H1 (cell line): ENCODE measurements at regions not wholly inside any gene's neighbourhood (a gene's known extent, or its start where the extent isn't known, plus 50 kb on each side); places are given as distances from the start of the nearest gene placed in this dataset.

ENCODE experiments used
- CTCF ChIA-PET: fragments of 300-600 bp; sonication (Branson Sonifier 250); formaldehyde crosslinking; loops from one replicate; lab custom pipeline; 2021; ENCODE audit not compliant: partially characterized antibody; lab: Charles Lee
- POLR2A ChIA-PET: fragments of 300-600 bp; sonication (Branson Sonifier 250); formaldehyde crosslinking; loops from one replicate; lab custom pipeline; 2021; ENCODE audit warnings: inconsistent platforms; ENCODE audit not compliant: partially characterized antibody; lab: Charles Lee
- DNase-seq, 2 experiments: peaks; one replicate each; pipeline versions ENCODE4 v3.0.0 to v3.0.0-alpha.2; 2010 to 2022; ENCODE audit warnings: low spot score in 2 of 2, low read depth in 1 of 2, mixed read lengths in 1 of 2
- FAIRE-seq: peaks from 2 replicates; lab custom pipeline; 2011; peaks lifted over from hg19 to GRCh38; lab: Jason Lieb, UNC
- H2AFZ ChIP-seq: 2 replicates; pipeline ENCODE4 v1.8.1; 2012; ENCODE audit warnings: low read length, inconsistent platforms
- H2AK5ac ChIP-seq: 2 replicates; pipeline ENCODE4 v1.6.1; 2013; ENCODE audit warnings: low read depth, low read length
- H2BK120ac ChIP-seq: replicated peaks from 2 replicates; pipeline ENCODE3; 2013; ENCODE audit warnings: low read depth, low read length, inconsistent platforms
- H2BK12ac ChIP-seq: 2 replicates; pipeline ENCODE4 v1.6.1; 2013; ENCODE audit warnings: low read depth, low read length
- H2BK15ac ChIP-seq: 2 replicates; pipeline ENCODE4 v1.6.1; 2013; ENCODE audit warnings: low read length
- H2BK20ac ChIP-seq: 2 replicates; pipeline ENCODE4 v1.6.1; 2013; ENCODE audit warnings: low read length
- H2BK5ac ChIP-seq: 2 replicates; pipeline ENCODE4 v1.6.1; 2013; ENCODE audit warnings: low read depth, low read length
- H3K14ac ChIP-seq: 2 replicates; pipeline ENCODE4 v1.6.1; 2013; ENCODE audit warnings: inconsistent platforms; ENCODE audit not compliant: insufficient read length
- H3K18ac ChIP-seq: 2 replicates; pipeline ENCODE4 v1.6.1; 2013; ENCODE audit warnings: low read length; ENCODE audit errors: extremely low read depth
- H3K23ac ChIP-seq: 2 replicates; pipeline ENCODE4 v1.6.1; 2013; ENCODE audit warnings: inconsistent platforms; ENCODE audit not compliant: insufficient read length
- H3K23me2 ChIP-seq: 2 replicates; pipeline ENCODE4 v1.6.1; 2013; ENCODE audit warnings: low read depth, low read length
- H3K27ac ChIP-seq: 2 replicates; pipeline ENCODE4 v1.6.1; 2011; ENCODE audit warnings: low read depth, low read length, inconsistent platforms
- H3K27me3 ChIP-seq, 4 experiments: replicated peaks in 1 of 4; 1 replicate in 1 of 4; 2 replicates in 3 of 4; pipeline versions ENCODE4 v1.6.1 to v1.8.1; 2011 to 2013; ENCODE audit warnings: low read length in 3 of 4, mild to moderate bottlenecking in 3 of 4, inconsistent platforms in 2 of 4, mixed read lengths in 2 of 4, moderate library complexity in 1 of 4; ENCODE audit not compliant: control insufficient read depth in 3 of 4, insufficient read depth in 3 of 4; ENCODE audit errors: extremely low read depth in 1 of 4
- H3K36me3 ChIP-seq, 4 experiments: 2 replicates each; pipeline versions ENCODE4 v1.6.1 to v1.8.1; 2011 to 2013; ENCODE audit warnings: mild to moderate bottlenecking in 4 of 4, low read length in 3 of 4, moderate library complexity in 2 of 4, control low read depth in 1 of 4, inconsistent platforms in 1 of 4; ENCODE audit not compliant: insufficient read depth in 4 of 4, control insufficient read depth in 2 of 4
- H3K4ac ChIP-seq: replicated peaks from 2 replicates; pipeline ENCODE3; 2013; ENCODE audit warnings: low read length, low read depth, mixed read lengths, inconsistent platforms; ENCODE audit not compliant: insufficient read length
- H3K4me1 ChIP-seq, 4 experiments: replicated peaks in 1 of 4; 1 replicate in 1 of 4; 2 replicates in 3 of 4; pipeline versions ENCODE4 v1.6.1 to v1.8.1; 2011 to 2013; ENCODE audit warnings: low read length in 3 of 4, inconsistent platforms in 2 of 4, mixed read lengths in 1 of 4; ENCODE audit not compliant: insufficient read depth in 4 of 4, control insufficient read depth in 3 of 4
- H3K4me2 ChIP-seq, 2 experiments: 2 replicates each; pipeline versions ENCODE4 v1.6.1 to v1.8.1; 2011 to 2013; ENCODE audit warnings: low read depth in 2 of 2, low read length in 2 of 2, control low read depth in 1 of 2, inconsistent platforms in 1 of 2, mild to moderate bottlenecking in 1 of 2; ENCODE audit not compliant: insufficient read depth in 1 of 2
- H3K4me3 ChIP-seq, 4 experiments: fragments of 200-600, 300-600 bp in 1 of 4; sonication (generic), shearing (Covaris generic), sonication (Bioruptor Twin) in 1 of 4; 2 replicates each; pipeline versions ENCODE4 v1.5.1 to v1.8.1; 2011 to 2016; ENCODE audit warnings: low read length in 4 of 4, low read depth in 3 of 4, control low read depth in 2 of 4, inconsistent platforms in 2 of 4, mild to moderate bottlenecking in 2 of 4, mixed read lengths in 1 of 4, moderate library complexity in 1 of 4; ENCODE audit not compliant: insufficient read depth in 2 of 4; ENCODE audit errors: extremely low read depth in 1 of 4
- H3K56ac ChIP-seq: replicated peaks from 2 replicates; pipeline ENCODE3; 2013; ENCODE audit warnings: low read depth, mild to moderate bottlenecking, mixed read lengths, low read length, inconsistent platforms; ENCODE audit not compliant: insufficient read length
- H3K79me1 ChIP-seq: 2 replicates; pipeline ENCODE4 v1.6.1; 2013; ENCODE audit warnings: low read depth, low read length, control low read depth
- H3K79me2 ChIP-seq, 2 experiments: 2 replicates each; pipeline versions ENCODE4 v1.6.1 to v1.8.1; 2012 to 2013; ENCODE audit warnings: low read length in 2 of 2, mild to moderate bottlenecking in 2 of 2, inconsistent platforms in 1 of 2; ENCODE audit not compliant: insufficient read depth in 2 of 2, control insufficient read depth in 1 of 2
- H3K9ac ChIP-seq, 4 experiments: replicated peaks in 1 of 4; 1 replicate in 1 of 4; 2 replicates in 3 of 4; pipeline versions ENCODE4 v1.6.1 to v1.8.1; 2011 to 2013; ENCODE audit warnings: low read depth in 3 of 4, low read length in 3 of 4, control low read depth in 2 of 4, mild to moderate bottlenecking in 2 of 4, moderate library complexity in 2 of 4, inconsistent platforms in 1 of 4; ENCODE audit errors: extremely low read depth in 1 of 4
- H3K9me3 ChIP-seq, 2 experiments: 2 replicates each; pipeline versions ENCODE4 v1.6.1 to v1.8.1; 2012 to 2013; ENCODE audit warnings: mild to moderate bottlenecking in 2 of 2, moderate library complexity in 2 of 2, control low read depth in 1 of 2, inconsistent platforms in 1 of 2, low read depth in 1 of 2, low read length in 1 of 2, mixed read lengths in 1 of 2; ENCODE audit not compliant: insufficient read depth in 2 of 2
- H4K20me1 ChIP-seq, 2 experiments: replicated peaks in 1 of 2; 2 replicates each; pipeline versions ENCODE3 to v1.8.1; 2011 to 2013; ENCODE audit warnings: inconsistent platforms in 2 of 2, low read length in 2 of 2, mild to moderate bottlenecking in 1 of 2; ENCODE audit not compliant: insufficient read depth in 2 of 2, control insufficient read depth in 1 of 2
- H4K5ac ChIP-seq: 2 replicates; pipeline ENCODE4 v1.6.1; 2013; ENCODE audit warnings: low read length, low read depth, mixed read lengths, inconsistent platforms; ENCODE audit not compliant: insufficient read length
- H4K8ac ChIP-seq: 2 replicates; pipeline ENCODE4 v1.8.0; 2013; ENCODE audit warnings: mild to moderate bottlenecking, moderate library complexity, low read length, inconsistent platforms; ENCODE audit not compliant: insufficient read depth; ENCODE audit errors: extremely low read depth
- H4K91ac ChIP-seq: replicated peaks from 2 replicates; pipeline ENCODE3; 2013; ENCODE audit warnings: low read length, mixed read lengths, inconsistent platforms; ENCODE audit not compliant: insufficient read length
- CHD1 ChIP-seq: IDR thresholded peaks from 2 replicates; pipeline ENCODE4 v1.6.1; 2012; ENCODE audit warnings: low read depth, low read length, improper control_type of control experiment
- CREB1 ChIP-seq: IDR thresholded peaks from 2 replicates; pipeline ENCODE4 v1.6.1; 2012; ENCODE audit warnings: inconsistent platforms
- HDAC2 ChIP-seq, 2 experiments: fragments of 300-600 bp in 1 of 2; sonication (generic) in 1 of 2; IDR thresholded peaks; 2 replicates each; pipeline ENCODE4 v1.6.1; 2011 to 2012; ENCODE audit warnings: low read depth in 2 of 2, low read length in 2 of 2, mild to moderate bottlenecking in 2 of 2, moderate library complexity in 2 of 2, borderline replicate concordance in 1 of 2, inconsistent platforms in 1 of 2
- KDM4A ChIP-seq: IDR thresholded peaks from one replicate; pipeline ENCODE4 v1.7.1; 2012; ENCODE audit warnings: low read depth, mild to moderate bottlenecking, moderate library complexity, low read length, inconsistent platforms; ENCODE audit not compliant: severe bottlenecking
- KDM5A ChIP-seq: fragments of 200-600 bp; IDR thresholded peaks from 2 replicates; pipeline ENCODE4 v1.7.1; 2012; ENCODE audit warnings: mild to moderate bottlenecking, low read length, inconsistent platforms, mixed read lengths
- WGBS, 2 experiments: shearing (Covaris generic) in 1 of 2; methylation state at CpG; one replicate each; pipeline versions ENCODE4 v1.1.6 to v1.1.7; 2013 to 2015; ENCODE audit warnings: low lambda C conversion rate in 2 of 2, mixed read lengths in 2 of 2, inconsistent platforms in 1 of 2, low coverage in 1 of 2, missing lambda C conversion rate in 1 of 2; ENCODE audit not compliant: insufficient replicate concordance in 2 of 2, insufficient coverage in 1 of 2, insufficient read length in 1 of 2; ENCODE audit errors: extremely low coverage in 1 of 2, missing lambda C conversion rate in 1 of 2; 5-methylcytosine and 5-hydroxymethylcytosine counted together

GRCh38 chr6:21733311-21733710 lies 139.8 kb downstream of the SOX4 start:
- Histone ChIP-seq H3K79me2 (peaks cover 14 to 95% of the 10 kb centered on the region in 2 experiments), H4K20me1 (peaks cover 6% of the 10 kb centered on the region in 2 experiments), H3K23me2 (no peaks in the 10 kb centered on the region), H3K18ac (0 out of 2 replicates have a peak overlapping the region, but pooled peaks have one; percentile 24), H3K4ac (no peak overlapping the region), H4K8ac (no peak overlapping the region), H3K27ac (no peak overlapping the region), H3K56ac (no peak overlapping the region), H3K14ac (no peak overlapping the region), H3K79me1 (0 out of 2 replicates have a peak, but pooled peaks cover 2% of the 10 kb centered on the region), H2BK120ac (no peak overlapping the region), H3K9me3 (no peaks in the 10 kb centered on the region), H4K5ac (no peak overlapping the region), H2AK5ac (no peak overlapping the region), H4K91ac (no peak overlapping the region), H3K36me3 (no peaks in the 10 kb centered on the region), H2BK5ac (no peak overlapping the region), H3K9ac (no peak overlapping the region; a peak in 1 of 7 replicates), H2BK15ac (no peak overlapping the region), H2BK12ac (no peak overlapping the region), H2AFZ (no peak overlapping the region), H3K4me1 (peaks cover 0 to 23% (median 15%) of the 10 kb centered on the region in 4 experiments; a peak in 6 of 7 replicates), H3K23ac (no peak overlapping the region), H2BK20ac (no peak overlapping the region), H3K27me3 (no peaks in the 10 kb centered on the region), H3K4me2 (peak overlapping the region in 1 of 2 experiments; percentile 37; a peak in 1 of 4 replicates), H3K4me3 (no peak overlapping the region)
- POLR2A ChIA-PET = interaction anchor here (0.7 to 1.4 kb wide), 3 partner anchors 8 to 146 kb away, joined by 3 to 5 read pairs (median 3); no protein-coding TSS in a partner anchor
- FAIRE-seq = no peak
- 74% methylated on average over 1 of the region's 1 CpG; no CpG with 5 or more reads in 1 of the 2 experiments for WGBS, 2 experiments
- DNase-seq = no peak
- TF ChIP-seq HDAC2 (IDR thresholded peaks at IDR 0.05; ENCODE audit: borderline replicate concordance in 1 of 2, low read depth in 2 of 2, low read length in 2 of 2) = no peak
- TF ChIP-seq CHD1 = no peak
- TF ChIP-seq KDM4A = no peak
- TF ChIP-seq CREB1 = no peak
- no peak for TF ChIP-seq KDM5A
- CTCF ChIA-PET = interaction anchor here (0.7 kb wide), 1 partner anchor 26 kb away, joined by 3 read pairs; no protein-coding TSS in a partner anchor
